Glutamatergic neuron (in vitro differentiated cells): ENCODE measurements at regions not wholly inside any gene's neighbourhood (a gene's known extent, or its start where the extent isn't known, plus 50 kb on each side); places are given as distances from the start of the nearest gene placed in this dataset.

Source experiments
- DNase-seq: peaks from one replicate; pipeline ENCODE4 v3.0.0; 2022
- H3K27ac Mint-ChIP-seq: one replicate; pipeline ENCODE4 v1.8.0; 2020; ENCODE audit warnings: mild to moderate bottlenecking, mixed read lengths, inconsistent platforms; ENCODE audit not compliant: unreplicated experiment
- H3K27me3 Mint-ChIP-seq: one replicate; pipeline ENCODE4 v1.8.0; 2020; ENCODE audit warnings: mild to moderate bottlenecking, moderate library complexity, mixed read lengths, inconsistent platforms; ENCODE audit not compliant: unreplicated experiment
- H3K36me3 Mint-ChIP-seq: one replicate; pipeline ENCODE4 v1.8.0; 2020; ENCODE audit warnings: mild to moderate bottlenecking, mixed read lengths, inconsistent platforms; ENCODE audit not compliant: unreplicated experiment
- H3K4me1 Mint-ChIP-seq: one replicate; pipeline ENCODE4 v1.8.0; 2020; ENCODE audit warnings: mild to moderate bottlenecking, low read depth, mixed read lengths, inconsistent platforms; ENCODE audit not compliant: unreplicated experiment
- H3K4me3 Mint-ChIP-seq: one replicate; pipeline ENCODE4 v1.8.0; 2020; ENCODE audit warnings: mild to moderate bottlenecking, mixed read lengths, inconsistent platforms; ENCODE audit not compliant: unreplicated experiment
- H3K9me3 Mint-ChIP-seq: one replicate; pipeline ENCODE4 v1.8.0; 2020; ENCODE audit warnings: mild to moderate bottlenecking, moderate library complexity, mixed read lengths, inconsistent platforms; ENCODE audit not compliant: unreplicated experiment
- TF ChIP-seq, protein P1 (sequence below): fragments of 200-600 bp; sonication (generic); IDR thresholded peaks from one replicate; pipeline ENCODE4 v1.5.0; 2021; ENCODE audit not compliant: partially characterized antibody, unreplicated experiment

DNA sequence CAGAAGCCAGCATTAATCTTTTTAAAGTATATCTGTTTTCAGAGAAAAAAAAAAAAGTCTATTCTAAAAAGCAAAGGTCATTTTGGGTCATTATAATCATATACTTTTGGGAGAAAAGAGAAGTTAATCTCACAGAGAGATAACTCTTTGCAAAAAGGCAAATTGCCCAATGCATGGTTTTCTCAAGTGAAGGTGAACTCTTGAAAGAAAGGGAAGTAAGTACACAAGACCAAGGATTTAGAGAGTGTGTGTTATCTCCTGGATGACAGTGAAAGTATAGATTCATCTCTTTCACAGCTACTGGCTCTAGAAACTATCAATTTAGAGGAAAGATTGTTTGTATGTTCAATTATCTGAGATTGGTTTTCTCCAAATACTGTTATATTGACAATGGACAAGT is 151.4 kb downstream of the CD8B2 start:
- Mint-ChIP-seq H3K4me3 (no peak overlapping the region), H3K27ac (no peak overlapping the region), H3K9me3 (peaks cover 6% of the 10 kb centered on the region), H3K36me3 (no peaks in the 10 kb centered on the region), H3K27me3 (peaks cover 3% of the 10 kb centered on the region), H3K4me1 (no peaks in the 10 kb centered on the region)
- DNase-seq = no peak
- TF ChIP-seq, protein P1, sequence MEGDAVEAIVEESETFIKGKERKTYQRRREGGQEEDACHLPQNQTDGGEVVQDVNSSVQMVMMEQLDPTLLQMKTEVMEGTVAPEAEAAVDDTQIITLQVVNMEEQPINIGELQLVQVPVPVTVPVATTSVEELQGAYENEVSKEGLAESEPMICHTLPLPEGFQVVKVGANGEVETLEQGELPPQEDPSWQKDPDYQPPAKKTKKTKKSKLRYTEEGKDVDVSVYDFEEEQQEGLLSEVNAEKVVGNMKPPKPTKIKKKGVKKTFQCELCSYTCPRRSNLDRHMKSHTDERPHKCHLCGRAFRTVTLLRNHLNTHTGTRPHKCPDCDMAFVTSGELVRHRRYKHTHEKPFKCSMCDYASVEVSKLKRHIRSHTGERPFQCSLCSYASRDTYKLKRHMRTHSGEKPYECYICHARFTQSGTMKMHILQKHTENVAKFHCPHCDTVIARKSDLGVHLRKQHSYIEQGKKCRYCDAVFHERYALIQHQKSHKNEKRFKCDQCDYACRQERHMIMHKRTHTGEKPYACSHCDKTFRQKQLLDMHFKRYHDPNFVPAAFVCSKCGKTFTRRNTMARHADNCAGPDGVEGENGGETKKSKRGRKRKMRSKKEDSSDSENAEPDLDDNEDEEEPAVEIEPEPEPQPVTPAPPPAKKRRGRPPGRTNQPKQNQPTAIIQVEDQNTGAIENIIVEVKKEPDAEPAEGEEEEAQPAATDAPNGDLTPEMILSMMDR = no peak

- no peaks in the 10 kb centered on the region for H3K4me1 Mint-ChIP-seq
- H3K9me3 Mint-ChIP-seq = peaks cover 6% of the 10 kb centered on the region
- H3K27ac Mint-ChIP-seq = no peak overlapping the region
- TF ChIP-seq, protein P1 = no peak
- no peaks in the 10 kb centered on the region for H3K36me3 Mint-ChIP-seq
- H3K27me3 Mint-ChIP-seq = peaks cover 3% of the 10 kb centered on the region
- DNase-seq = no peak
- H3K4me3 Mint-ChIP-seq = no peak overlapping the region
These were observed 155.5 kb downstream of the CD8B2 start for GRCh38 chr2:106642679-106643078.

DNA sequence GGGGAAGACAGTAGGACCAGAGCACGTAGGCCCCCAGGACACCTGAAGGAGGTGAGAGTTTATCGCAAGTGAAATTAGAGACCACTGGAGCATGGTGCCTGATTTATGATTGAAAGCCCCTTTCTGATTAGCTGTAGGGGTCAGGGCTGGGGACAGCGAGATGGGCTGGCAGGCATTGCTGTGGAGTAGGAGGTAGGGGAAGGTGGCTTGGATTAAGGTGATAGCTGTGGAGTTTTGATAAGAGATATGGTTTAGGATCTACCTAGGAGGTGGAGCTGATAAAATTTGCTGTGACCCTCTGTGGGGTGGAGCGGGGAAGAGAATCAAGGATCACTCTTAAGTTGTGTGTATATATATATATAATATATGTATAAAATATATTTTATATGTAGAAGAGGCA is 157.5 kb downstream of the CD8B2 start:
- no peaks in the 10 kb centered on the region for H3K4me1 Mint-ChIP-seq
- TF ChIP-seq, protein P1 = no peak

DNA sequence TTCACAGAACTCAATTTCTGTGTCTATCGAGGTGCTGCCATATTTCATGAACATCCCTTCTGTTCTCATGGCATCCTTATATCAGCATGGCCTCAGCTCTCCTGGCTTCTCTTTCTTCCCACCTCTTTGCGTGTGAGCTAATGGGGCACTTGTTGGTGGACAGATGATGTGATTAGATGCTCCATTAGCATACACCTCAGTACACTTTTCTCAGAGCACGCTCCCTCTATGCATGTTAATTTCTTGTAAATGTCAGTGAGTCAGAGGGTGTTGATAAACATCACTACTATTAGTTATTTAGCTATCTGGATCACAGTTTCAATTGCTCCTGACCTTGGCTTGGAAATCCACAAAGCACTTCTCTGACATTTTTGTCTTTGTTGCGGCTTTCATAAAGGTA is 159.4 kb downstream of the CD8B2 start:
- Mint-ChIP-seq H3K4me1 (no peaks in the 10 kb centered on the region), H3K27ac (no peak overlapping the region), H3K27me3 (peaks cover 3% of the 10 kb centered on the region), H3K36me3 (peaks cover 5% of the 10 kb centered on the region), H3K9me3 (peaks cover 5% of the 10 kb centered on the region), H3K4me3 (no peak overlapping the region)
- TF ChIP-seq, protein P1 = no peak
- DNase-seq = no peak

More for the DNA sequence above, 157.5 kb downstream of the CD8B2 start:
- peaks cover 3% of the 10 kb centered on the region for H3K27me3 Mint-ChIP-seq
- peaks cover 6% of the 10 kb centered on the region for H3K9me3 Mint-ChIP-seq
- no peak overlapping the region for H3K4me3 Mint-ChIP-seq
- H3K36me3 Mint-ChIP-seq = no peaks in the 10 kb centered on the region
- no peak for DNase-seq
- H3K27ac Mint-ChIP-seq = no peak overlapping the region

GRCh38 chr2:106649306-106649705 is 162.1 kb downstream of the CD8B2 start:
- H3K4me3 Mint-ChIP-seq = no peak overlapping the region
- H3K36me3 Mint-ChIP-seq = peaks cover 5% of the 10 kb centered on the region
- no peaks in the 10 kb centered on the region for H3K4me1 Mint-ChIP-seq
- TF ChIP-seq, protein P1 = no peak
- peaks cover 2% of the 10 kb centered on the region for H3K9me3 Mint-ChIP-seq
- H3K27ac Mint-ChIP-seq = no peak overlapping the region
- DNase-seq = no peak
- H3K27me3 Mint-ChIP-seq = no peaks in the 10 kb centered on the region
